GM06990 (cell line): ENCODE measurements at regions not wholly inside any gene's neighbourhood (a gene's known extent, or its start where the extent isn't known, plus 50 kb on each side); places are given as distances from the start of the nearest gene placed in this dataset.

Experiments used
- DNase-seq: peaks from one replicate; pipeline ENCODE4 v3.0.0-alpha.2; 2011; ENCODE audit not compliant: insufficient read length; ENCODE audit errors: extremely low read depth
- H3K27me3 ChIP-seq: replicated peaks from 2 replicates; pipeline ENCODE4 v1.6.0; 2011; ENCODE audit warnings: low read length; ENCODE audit not compliant: control insufficient read depth, insufficient read depth
- H3K36me3 ChIP-seq: 2 replicates; pipeline ENCODE4 v1.5.1; 2011; ENCODE audit warnings: low read length; ENCODE audit not compliant: control insufficient read depth, insufficient read depth
- H3K4me3 ChIP-seq: replicated peaks from 2 replicates; pipeline ENCODE4 v1.5.1; 2011; ENCODE audit warnings: low read depth, mild to moderate bottlenecking, control low read depth, low read length
- CTCF ChIP-seq: IDR thresholded peaks from 2 replicates; pipeline ENCODE4 v1.5.1; 2011; ENCODE audit warnings: low read length, control low read depth, mild to moderate bottlenecking, inconsistent platforms; ENCODE audit not compliant: insufficient read depth, poor library complexity, severe bottlenecking

GRCh38 chr4:159495515-159496236, 392.8 kb downstream of the RAPGEF2 start:
- no peaks in the 10 kb centered on the region; the same call in 1 of the 2 replicates for H3K27me3 ChIP-seq
- no peak for DNase-seq
- no peak for TF ChIP-seq CTCF
- no peaks in the 10 kb centered on the region for H3K36me3 ChIP-seq
- no peak overlapping the region for H3K4me3 ChIP-seq

- Histone ChIP-seq H3K4me3 (no peak overlapping the region), H3K36me3 (no peaks in the 10 kb centered on the region), H3K27me3 (no peaks in the 10 kb centered on the region; the same call in 1 of the 2 replicates)
- no peak for DNase-seq
- no peak for TF ChIP-seq CTCF
These were observed 393.4 kb downstream of the RAPGEF2 start for GRCh38 chr4:159496248-159496647.

- H3K27me3 ChIP-seq = no peaks in the 10 kb centered on the region; the same call in 1 of the 2 replicates
- no peak overlapping the region for H3K4me3 ChIP-seq
- TF ChIP-seq CTCF = no peak
- no peak for DNase-seq
- no peaks in the 10 kb centered on the region for H3K36me3 ChIP-seq
These were observed 395.1 kb downstream of the RAPGEF2 start for GRCh38 chr4:159497936-159498335.

GRCh38 chr4:159498446-159499115, 395.7 kb downstream of the RAPGEF2 start:
- Histone ChIP-seq H3K4me3 (no peak overlapping the region), H3K36me3 (no peaks in the 10 kb centered on the region), H3K27me3 (no peaks in the 10 kb centered on the region; the same call in 1 of the 2 replicates)
- DNase-seq = no peak
- no peak for TF ChIP-seq CTCF

GRCh38 chr4:159500861-159501260, 398.0 kb downstream of the RAPGEF2 start:
- H3K4me3 ChIP-seq = no peak overlapping the region
- DNase-seq = no peak
- TF ChIP-seq CTCF = no peak
- no peaks in the 10 kb centered on the region; the same call in 1 of the 2 replicates for H3K27me3 ChIP-seq
- H3K36me3 ChIP-seq = no peaks in the 10 kb centered on the region
